Ishikawa (cell line): ENCODE measurements at regions not wholly inside any gene's neighbourhood (a gene's known extent, or its start where the extent isn't known, plus 50 kb on each side); places are given as distances from the start of the nearest gene placed in this dataset.

Experiments
- CEBPB ChIP-seq: IDR thresholded peaks from 2 replicates; pipeline ENCODE4 v1.6.1; 2012
- CREB1 ChIP-seq: IDR thresholded peaks from 2 replicates; pipeline ENCODE4 v1.6.1; 2012; ENCODE audit warnings: low read depth
- EGR1 ChIP-seq: IDR thresholded peaks from 2 replicates; pipeline ENCODE4 v1.6.1; 2012
- EP300 ChIP-seq: IDR thresholded peaks from 2 replicates; pipeline ENCODE4 v1.6.1; 2012; ENCODE audit warnings: borderline replicate concordance
- FOXM1 ChIP-seq: IDR thresholded peaks from 2 replicates; pipeline ENCODE4 v1.6.1; 2012; ENCODE audit warnings: low read depth, borderline replicate concordance
- NFIC ChIP-seq: IDR thresholded peaks from 2 replicates; pipeline ENCODE4 v1.6.1; 2012
- RAD21 ChIP-seq: IDR thresholded peaks from 2 replicates; pipeline ENCODE4 v1.6.1; 2012; ENCODE audit warnings: low read depth
- TAF1 ChIP-seq: IDR thresholded peaks from 2 replicates; pipeline ENCODE4 v1.6.1; 2012; ENCODE audit warnings: low read depth, mild to moderate bottlenecking
- TCF12 ChIP-seq: IDR thresholded peaks from 2 replicates; pipeline ENCODE4 v1.6.1; 2012; ENCODE audit warnings: low read depth
- TEAD4 ChIP-seq: IDR thresholded peaks from 2 replicates; pipeline ENCODE4 v1.6.1; 2012
- YY1 ChIP-seq: IDR thresholded peaks from 2 replicates; pipeline ENCODE4 v1.6.1; 2012; ENCODE audit warnings: low read depth
- ZBTB7A ChIP-seq: IDR thresholded peaks from 2 replicates; pipeline ENCODE4 v1.6.1; 2012; ENCODE audit warnings: low read depth
- TF ChIP-seq, protein P1 (sequence below): IDR thresholded peaks from 2 replicates; pipeline ENCODE4 v1.6.1; 2012; ENCODE audit warnings: low read depth, mild to moderate bottlenecking
- TF ChIP-seq, protein P2 (sequence below): IDR thresholded peaks from 2 replicates; pipeline ENCODE4 v1.6.1; 2012
- TF ChIP-seq, protein P3 (sequence below): IDR thresholded peaks from 2 replicates; pipeline ENCODE4 v1.6.1; 2012

DNA sequence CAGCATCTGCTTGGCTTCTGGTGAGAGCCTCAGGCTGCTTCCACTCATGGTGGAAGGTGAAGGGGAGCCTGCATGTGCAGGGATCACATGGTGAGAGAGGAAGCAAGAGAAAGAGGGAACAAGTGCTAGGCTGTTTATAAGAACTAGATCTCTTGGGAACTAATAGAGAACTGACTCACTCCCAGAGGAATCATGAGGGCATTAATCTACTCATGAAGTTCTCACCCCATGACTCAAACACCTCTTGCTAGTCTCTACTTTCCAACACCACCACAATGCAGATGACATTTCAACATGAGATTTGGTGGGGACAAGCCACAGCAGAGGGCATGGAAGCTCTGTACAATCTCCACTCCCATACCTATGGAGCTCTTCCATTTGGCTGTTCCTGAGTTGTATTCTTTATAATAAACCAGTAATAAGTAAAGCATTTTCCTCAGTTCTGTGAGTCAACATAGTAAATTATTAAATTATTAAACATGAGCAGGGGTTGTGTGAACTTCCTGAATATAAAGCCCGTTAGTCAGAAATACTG is 524.1 kb upstream of the NRSN1 start:
- no peak for TF ChIP-seq TCF12
- no peak for TF ChIP-seq FOXM1
- TF ChIP-seq EGR1 = no peak
- TF ChIP-seq, protein P1, sequence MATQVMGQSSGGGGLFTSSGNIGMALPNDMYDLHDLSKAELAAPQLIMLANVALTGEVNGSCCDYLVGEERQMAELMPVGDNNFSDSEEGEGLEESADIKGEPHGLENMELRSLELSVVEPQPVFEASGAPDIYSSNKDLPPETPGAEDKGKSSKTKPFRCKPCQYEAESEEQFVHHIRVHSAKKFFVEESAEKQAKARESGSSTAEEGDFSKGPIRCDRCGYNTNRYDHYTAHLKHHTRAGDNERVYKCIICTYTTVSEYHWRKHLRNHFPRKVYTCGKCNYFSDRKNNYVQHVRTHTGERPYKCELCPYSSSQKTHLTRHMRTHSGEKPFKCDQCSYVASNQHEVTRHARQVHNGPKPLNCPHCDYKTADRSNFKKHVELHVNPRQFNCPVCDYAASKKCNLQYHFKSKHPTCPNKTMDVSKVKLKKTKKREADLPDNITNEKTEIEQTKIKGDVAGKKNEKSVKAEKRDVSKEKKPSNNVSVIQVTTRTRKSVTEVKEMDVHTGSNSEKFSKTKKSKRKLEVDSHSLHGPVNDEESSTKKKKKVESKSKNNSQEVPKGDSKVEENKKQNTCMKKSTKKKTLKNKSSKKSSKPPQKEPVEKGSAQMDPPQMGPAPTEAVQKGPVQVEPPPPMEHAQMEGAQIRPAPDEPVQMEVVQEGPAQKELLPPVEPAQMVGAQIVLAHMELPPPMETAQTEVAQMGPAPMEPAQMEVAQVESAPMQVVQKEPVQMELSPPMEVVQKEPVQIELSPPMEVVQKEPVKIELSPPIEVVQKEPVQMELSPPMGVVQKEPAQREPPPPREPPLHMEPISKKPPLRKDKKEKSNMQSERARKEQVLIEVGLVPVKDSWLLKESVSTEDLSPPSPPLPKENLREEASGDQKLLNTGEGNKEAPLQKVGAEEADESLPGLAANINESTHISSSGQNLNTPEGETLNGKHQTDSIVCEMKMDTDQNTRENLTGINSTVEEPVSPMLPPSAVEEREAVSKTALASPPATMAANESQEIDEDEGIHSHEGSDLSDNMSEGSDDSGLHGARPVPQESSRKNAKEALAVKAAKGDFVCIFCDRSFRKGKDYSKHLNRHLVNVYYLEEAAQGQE = no peak
- TF ChIP-seq, protein P2, sequence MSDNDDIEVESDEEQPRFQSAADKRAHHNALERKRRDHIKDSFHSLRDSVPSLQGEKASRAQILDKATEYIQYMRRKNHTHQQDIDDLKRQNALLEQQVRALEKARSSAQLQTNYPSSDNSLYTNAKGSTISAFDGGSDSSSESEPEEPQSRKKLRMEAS = no peak
- no peak for TF ChIP-seq RAD21
- no peak for TF ChIP-seq CREB1
- TF ChIP-seq, protein P3, sequence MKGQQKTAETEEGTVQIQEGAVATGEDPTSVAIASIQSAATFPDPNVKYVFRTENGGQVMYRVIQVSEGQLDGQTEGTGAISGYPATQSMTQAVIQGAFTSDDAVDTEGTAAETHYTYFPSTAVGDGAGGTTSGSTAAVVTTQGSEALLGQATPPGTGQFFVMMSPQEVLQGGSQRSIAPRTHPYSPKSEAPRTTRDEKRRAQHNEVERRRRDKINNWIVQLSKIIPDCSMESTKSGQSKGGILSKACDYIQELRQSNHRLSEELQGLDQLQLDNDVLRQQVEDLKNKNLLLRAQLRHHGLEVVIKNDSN = no peak
- TF ChIP-seq CEBPB = no peak
- no peak for TF ChIP-seq NFIC
- TF ChIP-seq TEAD4 = no peak

DNA sequence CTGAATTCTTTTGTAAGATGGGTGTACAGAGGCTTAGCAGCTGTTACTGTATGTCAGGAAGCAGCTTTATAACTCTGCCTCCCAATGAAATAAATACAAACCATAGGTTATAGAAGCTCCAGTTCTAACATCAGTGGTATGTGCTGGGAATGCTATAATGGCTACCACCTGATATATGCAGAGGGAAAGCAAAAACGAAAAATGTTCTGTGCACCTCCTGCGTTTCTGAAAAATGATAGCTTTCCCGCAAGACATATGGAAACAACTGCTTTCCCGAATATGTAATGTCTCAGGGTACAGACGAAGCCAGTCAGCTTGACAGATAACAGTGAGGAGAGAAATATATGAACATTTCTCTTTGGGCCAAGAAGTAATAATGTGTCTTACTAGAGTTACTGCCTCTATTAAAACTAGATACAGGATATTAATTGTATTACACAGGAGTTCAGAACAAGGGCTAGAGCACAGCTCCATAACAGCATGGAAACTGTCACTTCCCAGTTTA is 517.0 kb upstream of the NRSN1 start:
- no peak for TF ChIP-seq YY1
- TF ChIP-seq, protein P3 = no peak
- no peak for TF ChIP-seq TAF1
- no peak for TF ChIP-seq CEBPB
- TF ChIP-seq TCF12 = no peak
- TF ChIP-seq EGR1 = no peak
- TF ChIP-seq NFIC = no peak
- TF ChIP-seq EP300 = no peak
- no peak for TF ChIP-seq ZBTB7A
- no peak for TF ChIP-seq FOXM1
- TF ChIP-seq, protein P2 = no peak
- TF ChIP-seq, protein P1 = no peak
- no peak for TF ChIP-seq CREB1

DNA sequence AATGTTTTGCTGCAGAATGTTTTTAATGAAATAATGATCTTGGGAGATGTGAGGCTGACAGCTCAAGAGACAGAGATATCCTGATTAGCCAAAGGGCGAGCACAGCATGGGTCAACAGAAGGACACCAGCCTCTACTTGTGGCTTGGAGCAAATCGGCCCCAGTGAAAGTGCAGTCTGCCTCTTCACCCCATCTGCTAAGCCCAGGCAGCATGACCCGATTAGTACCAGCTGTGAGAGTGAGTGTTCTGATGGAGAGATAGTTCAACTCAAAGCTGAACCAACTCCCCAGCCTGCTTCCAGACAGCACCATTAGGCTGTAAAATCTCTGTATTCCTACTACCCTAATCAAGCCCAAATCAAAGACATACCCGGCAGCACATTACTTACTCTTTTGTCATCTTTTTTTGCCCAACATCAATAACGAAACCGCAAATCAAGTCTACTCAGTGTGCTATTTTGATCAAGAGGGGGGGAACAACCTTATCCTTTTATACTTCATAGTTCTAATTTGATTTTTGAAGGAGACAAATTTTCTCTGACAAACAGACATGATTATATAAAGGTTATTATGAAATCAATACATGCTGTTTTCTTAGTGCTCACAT is 514.1 kb upstream of the NRSN1 start:
- TF ChIP-seq CREB1 = no peak
- TF ChIP-seq, protein P3 = no peak
- TF ChIP-seq EGR1 = no peak

DNA sequence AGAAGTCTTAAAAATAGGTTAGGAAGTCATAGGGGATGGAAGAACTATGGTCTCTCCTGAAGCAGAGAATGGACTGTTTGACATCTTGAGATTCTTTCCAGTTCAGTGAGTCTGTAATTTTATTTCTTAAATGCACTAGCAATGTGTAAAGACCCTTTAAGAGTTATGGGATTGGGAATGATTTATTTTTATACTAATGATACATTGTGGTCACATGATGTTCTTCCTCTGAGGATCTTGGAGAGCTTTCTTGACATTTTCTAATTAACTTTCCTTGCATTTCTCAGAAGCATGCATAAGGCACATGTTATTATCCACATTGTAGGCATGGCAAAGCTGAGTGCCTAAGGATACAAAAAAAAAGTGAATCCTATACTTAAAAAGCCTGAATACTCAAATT is 507.6 kb upstream of the NRSN1 start:
- no peak for TF ChIP-seq TEAD4
- TF ChIP-seq, protein P2 = no peak
- TF ChIP-seq ZBTB7A = no peak

DNA sequence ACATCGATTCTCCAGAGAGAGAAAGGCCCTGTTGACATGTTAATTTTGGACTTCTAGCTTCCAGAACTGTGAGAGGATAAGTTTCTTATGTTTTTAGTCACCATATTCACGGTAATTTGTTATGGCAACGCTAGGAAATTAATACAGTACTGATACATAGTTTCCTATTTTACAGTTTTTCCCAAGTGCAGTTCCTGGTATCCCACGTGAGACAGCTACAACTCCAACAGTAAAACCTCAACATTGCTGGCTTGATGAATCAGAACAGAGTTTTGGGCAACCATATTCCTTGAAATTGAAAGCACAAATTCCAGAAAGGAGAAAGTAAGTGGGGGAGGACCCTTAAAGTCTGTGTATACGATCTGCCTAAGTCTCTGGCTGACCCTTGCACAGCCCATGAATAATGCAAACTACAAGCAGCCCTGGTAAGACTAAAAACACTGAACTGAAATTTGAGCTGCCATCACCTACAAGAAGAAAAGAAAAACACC is 505.1 kb upstream of the NRSN1 start:
- TF ChIP-seq TEAD4 = no peak
- no peak for TF ChIP-seq NFIC
- no peak for TF ChIP-seq EGR1
- TF ChIP-seq FOXM1 = no peak
- no peak for TF ChIP-seq TAF1
- TF ChIP-seq, protein P3 = no peak
- TF ChIP-seq YY1 = no peak
- TF ChIP-seq TCF12 = no peak
- TF ChIP-seq ZBTB7A = no peak
- TF ChIP-seq, protein P1 = no peak
- no peak for TF ChIP-seq RAD21
- TF ChIP-seq CREB1 = no peak
- no peak for TF ChIP-seq CEBPB
